Esophagus squamous epithelium (tissue), 5 donors: ENCODE measurements at regions not wholly inside any gene's neighbourhood (a gene's known extent, or its start where the extent isn't known, plus 50 kb on each side); places are given as distances from the start of the nearest gene placed in this dataset.

Experiments used
- DNase-seq: peaks from one replicate; lab custom pipeline; 2025; lab: John Stamatoyannopoulos, UW
- H3K27ac ChIP-seq, 4 donors: fragments of 200-600 bp; sonication (generic); one replicate each; pipeline ENCODE4 v1.5.1; 2016 to 2019; ENCODE audit warnings: mild to moderate bottlenecking in 1 of 4
- H3K27me3 ChIP-seq, 4 donors: fragments of 200-600 bp; sonication (generic); 1 replicate in 3 of 4; 2 replicates in 1 of 4; pipeline versions ENCODE4 v1.5.1 to v1.6.0; 2017 to 2021; ENCODE audit warnings: antibody characterized with exemption in 1 of 4
- H3K36me3 ChIP-seq, 3 donors: fragments of 200-600 bp; sonication (generic); one replicate each; pipeline ENCODE4 v1.5.1; 2016 to 2019
- H3K4me1 ChIP-seq, 3 donors: fragments of 200-600 bp; sonication (generic); one replicate each; pipeline ENCODE4 v1.5.1; 2017 to 2019
- H3K4me3 ChIP-seq, 4 donors: fragments of 200-600 bp; sonication (generic); 1 replicate in 3 of 4; 2 replicates in 1 of 4; pipeline ENCODE4 v1.5.1; 2016 to 2019; ENCODE audit warnings: mild to moderate bottlenecking in 2 of 4, moderate library complexity in 1 of 4
- H3K9me3 ChIP-seq, 3 donors: fragments of 200-600 bp; sonication (generic); one replicate each; pipeline ENCODE4 v1.5.1; 2016 to 2019
- CTCF ChIP-seq, 6 experiments: fragments of 450-650 bp in 4 of 6; fragments of 200-600 bp in 2 of 6; sonication (generic) in 2 of 6; IDR thresholded peaks; one replicate each; pipeline ENCODE4 v1.5.1; 2016 to 2019; ENCODE audit warnings: antibody characterized with exemption in 6 of 6, mild to moderate bottlenecking in 4 of 6, moderate library complexity in 4 of 6
- POLR2A ChIP-seq, 4 donors: fragments of 450-650 bp; IDR thresholded peaks; one replicate each; pipeline ENCODE4 v1.6.1; 2017; ENCODE audit warnings: antibody characterized with exemption in 4 of 4, mild to moderate bottlenecking in 4 of 4, moderate library complexity in 3 of 4
- WGBS, 2 donors: methylation state at CpG; one replicate each; pipeline ENCODE4 v1.1.5; 2018; 5-methylcytosine and 5-hydroxymethylcytosine counted together
- intact Hi-C: fragments of 100-400 bp; cut with DNase I; formaldehyde crosslinking; loops from one replicate; pipeline ENCODE4 v1.15.0; 2022
- donor health status: DM: yes; HTN: yes; CAD: no.

GRCh38 chr13:56789527-56789926 lies 351.2 kb upstream of the PRR20A start:
- H3K4me3 ChIP-seq = no peak overlapping the region
- H3K27me3 ChIP-seq = no peaks in the 10 kb centered on the region
- no peaks in the 10 kb centered on the region for H3K36me3 ChIP-seq
- intact Hi-C loops = no loop called here
- WGBS, 2 donors = 77 to 78% methylated on average over 2 of the region's 2 CpGs
- no peak for DNase-seq
- TF ChIP-seq POLR2A (IDR thresholded peaks at IDR 0.05) (no peak), CTCF (IDR thresholded peaks at IDR 0.05) (no peak)
- no peaks in the 10 kb centered on the region for H3K4me1 ChIP-seq
- H3K9me3 ChIP-seq = no peaks in the 10 kb centered on the region
- no peak overlapping the region for H3K27ac ChIP-seq

GRCh38 chr13:56837161-56837560 lies 303.6 kb upstream of the PRR20A start:
- intact Hi-C loops = no loop called here
- TF ChIP-seq CTCF (IDR thresholded peaks at IDR 0.05) = no peak
- no peak for TF ChIP-seq POLR2A (IDR thresholded peaks at IDR 0.05)
- Histone ChIP-seq H3K27ac (no peak overlapping the region), H3K4me3 (no peak overlapping the region), H3K4me1 (no peaks in the 10 kb centered on the region), H3K36me3 (no peaks in the 10 kb centered on the region), H3K9me3 (no peaks in the 10 kb centered on the region), H3K27me3 (no peaks in the 10 kb centered on the region)
- 87 to 89% methylated on average over 2 of the region's 2 CpGs for WGBS, 2 donors
- DNase-seq = no peak

- Histone ChIP-seq H3K4me3 (no peak overlapping the region), H3K27me3 (no peaks in the 10 kb centered on the region), H3K36me3 (no peaks in the 10 kb centered on the region), H3K4me1 (no peaks in the 10 kb centered on the region), H3K27ac (no peak overlapping the region), H3K9me3 (no peaks in the 10 kb centered on the region)
- TF ChIP-seq CTCF (IDR thresholded peaks at IDR 0.05) (no peak), POLR2A (IDR thresholded peaks at IDR 0.05) (no peak)
- DNase-seq = no peak
- intact Hi-C loops = no loop called here
- WGBS, 2 donors = 83 to 88% methylated on average over 2 of the region's 2 CpGs
Observed at GRCh38 chr13:56850852-56851251, 289.9 kb upstream of the PRR20A start.

- DNase-seq = no peak
- intact Hi-C loops = no loop called here
- H3K27ac ChIP-seq = no peak overlapping the region
Observed at GRCh38 chr13:56861476-56861875, 279.2 kb upstream of the PRR20A start.

GRCh38 chr13:56864451-56864850 lies 276.3 kb upstream of the PRR20A start:
- intact Hi-C loops = no loop called here
- DNase-seq = no peak
- H3K9me3 ChIP-seq = no peaks in the 10 kb centered on the region

More at GRCh38 chr13:56861476-56861875, 279.2 kb upstream of the PRR20A start:
- Histone ChIP-seq H3K4me3 (no peak overlapping the region), H3K4me1 (no peaks in the 10 kb centered on the region), H3K27me3 (no peaks in the 10 kb centered on the region), H3K9me3 (no peaks in the 10 kb centered on the region), H3K36me3 (no peaks in the 10 kb centered on the region)
- TF ChIP-seq CTCF (IDR thresholded peaks at IDR 0.05) = no peak
- TF ChIP-seq POLR2A (IDR thresholded peaks at IDR 0.05) = no peak
- 34 to 62% methylated on average over 2 of the region's 2 CpGs for WGBS, 2 donors

More at GRCh38 chr13:56864451-56864850, 276.3 kb upstream of the PRR20A start:
- Histone ChIP-seq H3K27ac (no peak overlapping the region), H3K4me1 (no peaks in the 10 kb centered on the region), H3K4me3 (no peak overlapping the region), H3K27me3 (no peaks in the 10 kb centered on the region), H3K36me3 (no peaks in the 10 kb centered on the region)
- TF ChIP-seq CTCF (IDR thresholded peaks at IDR 0.05) (no peak), POLR2A (IDR thresholded peaks at IDR 0.05) (no peak)
- WGBS, 2 donors = 5 to 13% methylated on average over 2 of the region's 2 CpGs
